H1 (cell line): ENCODE measurements at regions not wholly inside any gene's neighbourhood (a gene's known extent, or its start where the extent isn't known, plus 50 kb on each side); places are given as distances from the start of the nearest gene placed in this dataset.
A peak's percentile ranks its signal among the peaks of the same experiment; 100 is the strongest.

Source experiments
- CTCF ChIA-PET: fragments of 300-600 bp; sonication (Branson Sonifier 250); formaldehyde crosslinking; loops from one replicate; lab custom pipeline; 2021; ENCODE audit not compliant: partially characterized antibody; lab: Charles Lee
- POLR2A ChIA-PET: fragments of 300-600 bp; sonication (Branson Sonifier 250); formaldehyde crosslinking; loops from one replicate; lab custom pipeline; 2021; ENCODE audit warnings: inconsistent platforms; ENCODE audit not compliant: partially characterized antibody; lab: Charles Lee
- DNase-seq, 2 experiments: peaks; one replicate each; pipeline versions ENCODE4 v3.0.0 to v3.0.0-alpha.2; 2010 to 2022; ENCODE audit warnings: low spot score in 2 of 2, low read depth in 1 of 2, mixed read lengths in 1 of 2
- FAIRE-seq: peaks from 2 replicates; lab custom pipeline; 2011; peaks lifted over from hg19 to GRCh38; lab: Jason Lieb, UNC
- H2AFZ ChIP-seq: 2 replicates; pipeline ENCODE4 v1.8.1; 2012; ENCODE audit warnings: low read length, inconsistent platforms
- H2AK5ac ChIP-seq: 2 replicates; pipeline ENCODE4 v1.6.1; 2013; ENCODE audit warnings: low read depth, low read length
- H2BK120ac ChIP-seq: replicated peaks from 2 replicates; pipeline ENCODE3; 2013; ENCODE audit warnings: low read depth, low read length, inconsistent platforms
- H2BK12ac ChIP-seq: 2 replicates; pipeline ENCODE4 v1.6.1; 2013; ENCODE audit warnings: low read depth, low read length
- H2BK15ac ChIP-seq: 2 replicates; pipeline ENCODE4 v1.6.1; 2013; ENCODE audit warnings: low read length
- H2BK20ac ChIP-seq: 2 replicates; pipeline ENCODE4 v1.6.1; 2013; ENCODE audit warnings: low read length
- H2BK5ac ChIP-seq: 2 replicates; pipeline ENCODE4 v1.6.1; 2013; ENCODE audit warnings: low read depth, low read length
- H3K14ac ChIP-seq: 2 replicates; pipeline ENCODE4 v1.6.1; 2013; ENCODE audit warnings: inconsistent platforms; ENCODE audit not compliant: insufficient read length
- H3K18ac ChIP-seq: 2 replicates; pipeline ENCODE4 v1.6.1; 2013; ENCODE audit warnings: low read length; ENCODE audit errors: extremely low read depth
- H3K23ac ChIP-seq: 2 replicates; pipeline ENCODE4 v1.6.1; 2013; ENCODE audit warnings: inconsistent platforms; ENCODE audit not compliant: insufficient read length
- H3K23me2 ChIP-seq: 2 replicates; pipeline ENCODE4 v1.6.1; 2013; ENCODE audit warnings: low read depth, low read length
- H3K27ac ChIP-seq: 2 replicates; pipeline ENCODE4 v1.6.1; 2011; ENCODE audit warnings: low read depth, low read length, inconsistent platforms
- H3K27me3 ChIP-seq, 4 experiments: replicated peaks in 1 of 4; 1 replicate in 1 of 4; 2 replicates in 3 of 4; pipeline versions ENCODE4 v1.6.1 to v1.8.1; 2011 to 2013; ENCODE audit warnings: low read length in 3 of 4, mild to moderate bottlenecking in 3 of 4, inconsistent platforms in 2 of 4, mixed read lengths in 2 of 4, moderate library complexity in 1 of 4; ENCODE audit not compliant: control insufficient read depth in 3 of 4, insufficient read depth in 3 of 4; ENCODE audit errors: extremely low read depth in 1 of 4
- H3K36me3 ChIP-seq, 4 experiments: 2 replicates each; pipeline versions ENCODE4 v1.6.1 to v1.8.1; 2011 to 2013; ENCODE audit warnings: mild to moderate bottlenecking in 4 of 4, low read length in 3 of 4, moderate library complexity in 2 of 4, control low read depth in 1 of 4, inconsistent platforms in 1 of 4; ENCODE audit not compliant: insufficient read depth in 4 of 4, control insufficient read depth in 2 of 4
- H3K4ac ChIP-seq: replicated peaks from 2 replicates; pipeline ENCODE3; 2013; ENCODE audit warnings: low read length, low read depth, mixed read lengths, inconsistent platforms; ENCODE audit not compliant: insufficient read length
- H3K4me1 ChIP-seq, 4 experiments: replicated peaks in 1 of 4; 1 replicate in 1 of 4; 2 replicates in 3 of 4; pipeline versions ENCODE4 v1.6.1 to v1.8.1; 2011 to 2013; ENCODE audit warnings: low read length in 3 of 4, inconsistent platforms in 2 of 4, mixed read lengths in 1 of 4; ENCODE audit not compliant: insufficient read depth in 4 of 4, control insufficient read depth in 3 of 4
- H3K4me2 ChIP-seq, 2 experiments: 2 replicates each; pipeline versions ENCODE4 v1.6.1 to v1.8.1; 2011 to 2013; ENCODE audit warnings: low read depth in 2 of 2, low read length in 2 of 2, control low read depth in 1 of 2, inconsistent platforms in 1 of 2, mild to moderate bottlenecking in 1 of 2; ENCODE audit not compliant: insufficient read depth in 1 of 2
- H3K4me3 ChIP-seq, 4 experiments: fragments of 200-600, 300-600 bp in 1 of 4; sonication (generic), shearing (Covaris generic), sonication (Bioruptor Twin) in 1 of 4; 2 replicates each; pipeline versions ENCODE4 v1.5.1 to v1.8.1; 2011 to 2016; ENCODE audit warnings: low read length in 4 of 4, low read depth in 3 of 4, control low read depth in 2 of 4, inconsistent platforms in 2 of 4, mild to moderate bottlenecking in 2 of 4, mixed read lengths in 1 of 4, moderate library complexity in 1 of 4; ENCODE audit not compliant: insufficient read depth in 2 of 4; ENCODE audit errors: extremely low read depth in 1 of 4
- H3K56ac ChIP-seq: replicated peaks from 2 replicates; pipeline ENCODE3; 2013; ENCODE audit warnings: low read depth, mild to moderate bottlenecking, mixed read lengths, low read length, inconsistent platforms; ENCODE audit not compliant: insufficient read length
- H3K79me1 ChIP-seq: 2 replicates; pipeline ENCODE4 v1.6.1; 2013; ENCODE audit warnings: low read depth, low read length, control low read depth
- H3K79me2 ChIP-seq, 2 experiments: 2 replicates each; pipeline versions ENCODE4 v1.6.1 to v1.8.1; 2012 to 2013; ENCODE audit warnings: low read length in 2 of 2, mild to moderate bottlenecking in 2 of 2, inconsistent platforms in 1 of 2; ENCODE audit not compliant: insufficient read depth in 2 of 2, control insufficient read depth in 1 of 2
- H3K9ac ChIP-seq, 4 experiments: replicated peaks in 1 of 4; 1 replicate in 1 of 4; 2 replicates in 3 of 4; pipeline versions ENCODE4 v1.6.1 to v1.8.1; 2011 to 2013; ENCODE audit warnings: low read depth in 3 of 4, low read length in 3 of 4, control low read depth in 2 of 4, mild to moderate bottlenecking in 2 of 4, moderate library complexity in 2 of 4, inconsistent platforms in 1 of 4; ENCODE audit errors: extremely low read depth in 1 of 4
- H3K9me3 ChIP-seq, 2 experiments: 2 replicates each; pipeline versions ENCODE4 v1.6.1 to v1.8.1; 2012 to 2013; ENCODE audit warnings: mild to moderate bottlenecking in 2 of 2, moderate library complexity in 2 of 2, control low read depth in 1 of 2, inconsistent platforms in 1 of 2, low read depth in 1 of 2, low read length in 1 of 2, mixed read lengths in 1 of 2; ENCODE audit not compliant: insufficient read depth in 2 of 2
- H4K20me1 ChIP-seq, 2 experiments: replicated peaks in 1 of 2; 2 replicates each; pipeline versions ENCODE3 to v1.8.1; 2011 to 2013; ENCODE audit warnings: inconsistent platforms in 2 of 2, low read length in 2 of 2, mild to moderate bottlenecking in 1 of 2; ENCODE audit not compliant: insufficient read depth in 2 of 2, control insufficient read depth in 1 of 2
- H4K5ac ChIP-seq: 2 replicates; pipeline ENCODE4 v1.6.1; 2013; ENCODE audit warnings: low read length, low read depth, mixed read lengths, inconsistent platforms; ENCODE audit not compliant: insufficient read length
- H4K8ac ChIP-seq: 2 replicates; pipeline ENCODE4 v1.8.0; 2013; ENCODE audit warnings: mild to moderate bottlenecking, moderate library complexity, low read length, inconsistent platforms; ENCODE audit not compliant: insufficient read depth; ENCODE audit errors: extremely low read depth
- H4K91ac ChIP-seq: replicated peaks from 2 replicates; pipeline ENCODE3; 2013; ENCODE audit warnings: low read length, mixed read lengths, inconsistent platforms; ENCODE audit not compliant: insufficient read length
- E2F6 ChIP-seq: IDR thresholded peaks from 2 replicates; pipeline ENCODE4 v1.6.1; 2012; ENCODE audit warnings: inconsistent platforms
- SP4 ChIP-seq: IDR thresholded peaks from 2 replicates; pipeline ENCODE4 v1.6.1; 2012; ENCODE audit warnings: low read length, inconsistent platforms
- WGBS, 2 experiments: shearing (Covaris generic) in 1 of 2; methylation state at CpG; one replicate each; pipeline versions ENCODE4 v1.1.6 to v1.1.7; 2013 to 2015; ENCODE audit warnings: low lambda C conversion rate in 2 of 2, mixed read lengths in 2 of 2, inconsistent platforms in 1 of 2, low coverage in 1 of 2, missing lambda C conversion rate in 1 of 2; ENCODE audit not compliant: insufficient replicate concordance in 2 of 2, insufficient coverage in 1 of 2, insufficient read length in 1 of 2; ENCODE audit errors: extremely low coverage in 1 of 2, missing lambda C conversion rate in 1 of 2; 5-methylcytosine and 5-hydroxymethylcytosine counted together
- TF ChIP-seq, protein P1 (sequence below): IDR thresholded peaks from 2 replicates; pipeline ENCODE4 v1.6.1; 2012; ENCODE audit warnings: low read length, inconsistent platforms

DNA sequence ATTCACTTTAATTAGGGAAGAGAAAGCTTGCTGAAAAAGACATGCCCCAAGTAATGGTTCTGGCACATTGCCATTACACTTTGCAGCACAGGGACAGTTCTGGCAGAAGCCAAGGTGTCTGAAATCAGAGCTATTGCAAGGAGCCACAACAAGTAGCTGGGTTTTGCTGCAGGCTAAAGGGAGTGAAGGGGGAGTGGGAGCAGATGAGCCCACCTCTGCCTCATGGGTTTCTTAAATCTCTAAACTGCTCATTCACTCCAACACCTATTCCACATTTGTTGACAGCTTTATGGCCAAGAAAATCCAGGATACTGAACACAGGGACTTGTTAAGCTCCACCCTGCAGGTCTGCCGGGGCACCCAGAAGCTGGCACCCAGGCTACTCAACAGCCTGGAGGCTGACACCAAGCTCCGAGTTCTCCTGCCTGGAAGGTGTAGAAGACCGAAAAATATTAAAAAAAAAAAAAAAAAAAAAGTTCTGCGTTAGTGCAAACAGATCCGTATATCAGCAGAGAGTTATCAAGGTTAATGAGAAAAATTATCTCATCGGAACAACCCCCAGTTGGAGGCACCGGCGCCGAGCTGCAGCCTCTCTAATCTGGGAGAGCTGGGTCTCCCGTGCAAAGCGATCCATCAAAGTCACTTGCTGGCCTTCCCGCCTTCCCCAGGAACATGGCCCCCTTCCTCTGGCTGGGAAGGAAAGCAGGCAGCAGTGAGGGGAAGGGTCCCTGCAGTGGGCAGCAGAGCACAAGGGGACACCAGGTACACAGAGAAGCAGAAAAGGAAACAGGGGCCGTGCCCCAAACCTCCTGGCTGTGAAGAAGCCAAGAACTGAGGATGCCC is 123.7 kb downstream of the HNMT start:
- H3K9me3 ChIP-seq, result no peaks in the 10 kb centered on the region
- H4K20me1 ChIP-seq, result no peaks in the 10 kb centered on the region
- ChIA-PET CTCF (interaction anchor here (0.6 to 0.9 kb wide), 3 partner anchors 39 to 300 kb away, joined by 3 read pairs; no protein-coding TSS in a partner anchor), POLR2A (no interaction called here)
- H2BK5ac ChIP-seq, result no peak overlapping the region
- H4K5ac ChIP-seq, result no peak overlapping the region
- H3K27ac ChIP-seq, result no peak overlapping the region
- H3K4me3 ChIP-seq, result no peak overlapping the region
- FAIRE-seq (no peak), DNase-seq (no peak)
- TF ChIP-seq SP4 (no peak), E2F6 (0 out of 2 replicates have a peak, but pooled peaks have one; percentile 17)
- TF ChIP-seq, protein P1, sequence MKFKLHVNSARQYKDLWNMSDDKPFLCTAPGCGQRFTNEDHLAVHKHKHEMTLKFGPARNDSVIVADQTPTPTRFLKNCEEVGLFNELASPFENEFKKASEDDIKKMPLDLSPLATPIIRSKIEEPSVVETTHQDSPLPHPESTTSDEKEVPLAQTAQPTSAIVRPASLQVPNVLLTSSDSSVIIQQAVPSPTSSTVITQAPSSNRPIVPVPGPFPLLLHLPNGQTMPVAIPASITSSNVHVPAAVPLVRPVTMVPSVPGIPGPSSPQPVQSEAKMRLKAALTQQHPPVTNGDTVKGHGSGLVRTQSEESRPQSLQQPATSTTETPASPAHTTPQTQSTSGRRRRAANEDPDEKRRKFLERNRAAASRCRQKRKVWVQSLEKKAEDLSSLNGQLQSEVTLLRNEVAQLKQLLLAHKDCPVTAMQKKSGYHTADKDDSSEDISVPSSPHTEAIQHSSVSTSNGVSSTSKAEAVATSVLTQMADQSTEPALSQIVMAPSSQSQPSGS, result no peak
- no peak overlapping the region for H2BK20ac ChIP-seq
- H3K56ac ChIP-seq, result no peak overlapping the region
- no peak overlapping the region for H4K91ac ChIP-seq
- peaks cover 2% of the 10 kb centered on the region; the same call in 1 of the 2 replicates for H3K23me2 ChIP-seq
- no peak overlapping the region for H2BK15ac ChIP-seq
- no peak overlapping the region for H3K14ac ChIP-seq
- H2AFZ ChIP-seq, result no peak overlapping the region
- H3K36me3 ChIP-seq, result no peaks in the 10 kb centered on the region
- H4K8ac ChIP-seq, result no peak overlapping the region
- H3K4me2 ChIP-seq, result no peak overlapping the region
- no peaks in the 10 kb centered on the region for H3K4me1 ChIP-seq
- H3K4ac ChIP-seq, result no peak overlapping the region
- no peak overlapping the region for H3K9ac ChIP-seq
- no peak overlapping the region for H2BK120ac ChIP-seq
- peaks cover 0 to 2% (median 0%) of the 10 kb centered on the region in 4 experiments; a peak in 1 of 7 replicates for H3K27me3 ChIP-seq
- 91% methylated on average over 11 of the region's 13 CpGs; no CpG with 5 or more reads in 1 of the 2 experiments for WGBS, 2 experiments
- no peaks in the 10 kb centered on the region for H3K79me1 ChIP-seq
- no peak overlapping the region for H2AK5ac ChIP-seq
- H3K18ac ChIP-seq, result no peak overlapping the region
- H3K79me2 ChIP-seq, result no peaks in the 10 kb centered on the region
- no peak overlapping the region for H3K23ac ChIP-seq
- no peak overlapping the region for H2BK12ac ChIP-seq
